ENCODE measurements at regions not wholly inside any gene's neighbourhood (a gene's known extent, or its start where the extent isn't known, plus 50 kb on each side); places are given as distances from the start of the nearest gene placed in this dataset.
"Not testable (repeated sequence)": the region's sequence is repeated elsewhere in the genome, so short reads cannot be mapped to it uniquely, and the experiment has no call there.

GRCh38 chr1:170803711-170804110, 131.6 kb upstream of the MROH9 start:
- TF ChIP-seq CTCF (IDR thresholded peaks at IDR 0.05; ENCODE audit: insufficient read depth, low read length, missing control alignments): no peak
- no peak overlapping the region for H3K4me3 ChIP-seq (ENCODE audit: low read depth, low read length)
- ChIA-PET POLR2A (no interaction called here), CTCF (no interaction called here)
- DNase-seq (ENCODE audit: low read depth, low spot score): no peak

GRCh38 chr1:170804419-170804818, 130.9 kb upstream of the MROH9 start:
- ChIA-PET POLR2A (no interaction called here), CTCF (no interaction called here)
- no peak overlapping the region for H3K4me3 ChIP-seq (ENCODE audit: low read depth, low read length)
- no peak for DNase-seq (ENCODE audit: low read depth, low spot score)
- no peak for TF ChIP-seq CTCF (IDR thresholded peaks at IDR 0.05; ENCODE audit: insufficient read depth, low read length, missing control alignments)

GRCh38 chr1:170804879-170805278, 130.5 kb upstream of the MROH9 start:
- no peak overlapping the region for H3K4me3 ChIP-seq (ENCODE audit: low read depth, low read length)
- ChIA-PET POLR2A (no interaction called here), CTCF (no interaction called here)
- DNase-seq (ENCODE audit: low read depth, low spot score): no peak
- TF ChIP-seq CTCF (IDR thresholded peaks at IDR 0.05; ENCODE audit: insufficient read depth, low read length, missing control alignments): no peak

GRCh38 chr1:170806961-170807360, 128.4 kb upstream of the MROH9 start:
- TF ChIP-seq CTCF (IDR thresholded peaks at IDR 0.05; ENCODE audit: insufficient read depth, low read length, missing control alignments): no peak
- ChIA-PET CTCF (interaction anchor here (2.0 kb wide), 1 partner anchor 16 kb away, joined by 5 read pairs; no protein-coding TSS in a partner anchor), POLR2A (no interaction called here)
- no peak for DNase-seq (ENCODE audit: low read depth, low spot score)
- H3K4me3 ChIP-seq (ENCODE audit: low read depth, low read length): no peak overlapping the region

GRCh38 chr1:170807432-170807831, 127.9 kb upstream of the MROH9 start:
- CTCF ChIA-PET: interaction anchor here (2.0 kb wide), 1 partner anchor 16 kb away, joined by 5 read pairs; no protein-coding TSS in a partner anchor
- POLR2A ChIA-PET: no interaction called here
- no peak for TF ChIP-seq CTCF (IDR thresholded peaks at IDR 0.05; ENCODE audit: insufficient read depth, low read length, missing control alignments)
- H3K4me3 ChIP-seq (ENCODE audit: low read depth, low read length): no peak overlapping the region
- DNase-seq (ENCODE audit: low read depth, low spot score): peak; percentile 73

GRCh38 chr1:170808216-170808885, 127.0 kb upstream of the MROH9 start:
- H3K4me3 ChIP-seq (ENCODE audit: low read depth, low read length): no peak overlapping the region
- no peak for TF ChIP-seq CTCF (IDR thresholded peaks at IDR 0.05; ENCODE audit: insufficient read depth, low read length, missing control alignments)
- POLR2A ChIA-PET: no interaction called here
- no peak for DNase-seq (ENCODE audit: low read depth, low spot score)
- CTCF ChIA-PET: interaction anchor here (0.9 kb wide), 1 partner anchor 11 kb away, joined by 3 read pairs; no protein-coding TSS in a partner anchor

GRCh38 chr1:170811013-170811412, 124.3 kb upstream of the MROH9 start:
- H3K4me3 ChIP-seq (ENCODE audit: low read depth, low read length); POLR2A ChIA-PET; DNase-seq (ENCODE audit: low read depth, low spot score); CTCF ChIA-PET: not testable (repeated sequence)
